Activated naive CD8-positive, alpha-beta T cell treated with anti-CD3 and anti-CD28 coated beads for 36 hours (primary cell): ENCODE measurements at regions not wholly inside any gene's neighbourhood (a gene's known extent, or its start where the extent isn't known, plus 50 kb on each side); places are given as distances from the start of the nearest gene placed in this dataset.

Experiments
- DNase-seq: peaks from one replicate; pipeline ENCODE4 v3.0.0; 2021
- H3K27ac Mint-ChIP-seq: one replicate; pipeline ENCODE4 v1.8.0; 2022; ENCODE audit warnings: mild to moderate bottlenecking, moderate library complexity, mixed read lengths
- H3K27me3 Mint-ChIP-seq: one replicate; pipeline ENCODE4 v1.8.0; 2022; ENCODE audit warnings: mild to moderate bottlenecking, mixed read lengths
- H3K36me3 Mint-ChIP-seq: one replicate; pipeline ENCODE4 v1.8.0; 2021; ENCODE audit warnings: mild to moderate bottlenecking, mixed read lengths
- H3K4me1 Mint-ChIP-seq: one replicate; pipeline ENCODE4 v1.8.0; 2021; ENCODE audit warnings: mixed read lengths
- H3K4me3 Mint-ChIP-seq: one replicate; pipeline ENCODE4 v1.8.0; 2022; ENCODE audit warnings: mild to moderate bottlenecking, moderate library complexity, mixed read lengths
- H3K9me3 Mint-ChIP-seq: one replicate; pipeline ENCODE4 v1.8.0; 2022; ENCODE audit warnings: mixed read lengths

DNA sequence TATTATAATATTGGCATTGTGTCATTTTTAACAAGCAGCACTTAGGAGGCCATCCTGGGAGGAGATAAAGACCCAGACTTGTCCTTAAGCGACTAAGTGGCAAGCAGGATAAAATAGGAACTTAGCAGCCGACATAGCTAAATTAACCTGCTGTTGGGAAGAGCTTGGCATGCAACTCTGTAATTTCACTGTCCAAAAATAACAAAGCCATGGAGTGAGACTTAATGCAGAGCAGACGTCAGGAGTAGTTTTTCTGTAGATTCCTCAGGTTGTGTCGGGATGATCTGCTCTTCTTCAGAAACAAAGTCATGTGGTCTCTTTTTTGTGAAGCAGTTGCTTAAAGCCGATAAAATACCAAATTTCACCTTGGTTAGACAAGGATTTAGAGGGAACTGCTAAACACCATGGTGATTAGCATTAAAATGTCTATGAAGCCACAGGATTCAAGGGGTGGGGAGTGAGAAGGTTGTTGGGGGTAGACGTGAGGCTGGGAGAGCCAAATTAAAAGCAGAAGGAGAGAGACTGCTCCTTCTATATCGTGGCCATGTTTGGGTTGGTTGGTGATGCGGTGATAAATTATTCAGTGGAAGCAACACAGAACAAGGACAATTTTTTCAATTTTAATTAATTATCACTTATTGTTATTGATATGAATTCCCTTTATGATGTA is 303.0 kb downstream of the CSNK1G3 start:
- Mint-ChIP-seq H3K9me3 (no peaks in the 10 kb centered on the region), H3K4me3 (no peak overlapping the region), H3K27me3 (no peaks in the 10 kb centered on the region), H3K36me3 (no peaks in the 10 kb centered on the region), H3K4me1 (no peaks in the 10 kb centered on the region), H3K27ac (no peak overlapping the region)
- DNase-seq: no peak

DNA sequence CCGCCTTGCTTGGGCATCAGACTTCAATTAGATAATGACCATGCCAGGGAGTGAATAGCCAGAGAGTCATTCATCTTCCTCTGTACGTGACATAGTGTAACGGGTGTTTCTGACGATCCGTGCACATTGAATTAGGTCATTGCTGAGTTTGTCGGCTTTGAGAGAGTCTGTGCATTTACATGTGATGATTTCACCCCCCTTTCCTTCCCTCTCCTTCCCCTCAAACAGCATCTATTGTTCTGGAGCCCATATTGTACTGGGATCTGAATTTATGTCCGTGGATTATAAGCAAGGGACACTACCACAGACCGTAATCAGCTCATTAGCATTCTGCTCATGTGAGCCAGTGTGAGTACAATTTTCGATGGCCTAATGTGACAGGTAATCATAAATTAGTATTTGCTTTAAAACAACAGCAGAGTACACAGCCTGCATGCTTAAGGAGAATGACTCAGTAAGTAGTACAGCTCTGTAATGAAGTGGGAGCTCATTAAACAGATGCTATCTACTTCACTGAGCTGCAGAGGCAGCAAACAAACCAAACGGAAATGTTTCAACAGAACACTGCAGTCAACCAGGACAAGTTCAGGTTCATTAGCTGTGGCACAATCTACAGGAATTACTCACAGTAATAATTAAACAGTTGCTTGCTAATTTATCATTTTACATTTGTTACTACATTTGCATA is 302.1 kb downstream of the CSNK1G3 start:
- Mint-ChIP-seq H3K4me1 (no peaks in the 10 kb centered on the region), H3K9me3 (no peaks in the 10 kb centered on the region), H3K27me3 (no peaks in the 10 kb centered on the region), H3K36me3 (no peaks in the 10 kb centered on the region), H3K27ac (no peak overlapping the region), H3K4me3 (no peak overlapping the region)
- no peak for DNase-seq

DNA sequence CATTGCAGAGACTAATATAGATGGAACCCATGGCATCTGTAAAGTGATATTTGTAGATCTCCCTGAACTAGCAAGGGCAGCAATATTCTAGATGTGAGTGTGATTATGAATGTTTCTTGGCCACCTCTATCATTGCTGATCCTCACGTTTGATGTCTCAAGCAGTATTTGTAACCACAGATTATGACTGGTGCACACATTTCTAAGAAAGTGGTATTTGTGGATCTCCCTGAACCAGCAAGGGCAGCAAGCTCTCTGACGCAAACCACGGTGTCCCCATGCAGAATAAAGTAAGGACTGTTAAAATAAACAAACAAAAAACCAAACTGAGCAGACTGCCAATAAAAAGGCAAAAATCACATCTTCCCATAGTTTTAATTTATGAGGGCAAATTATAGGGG is 301.3 kb downstream of the CSNK1G3 start:
- Mint-ChIP-seq H3K4me1 (no peaks in the 10 kb centered on the region), H3K36me3 (no peaks in the 10 kb centered on the region), H3K9me3 (no peaks in the 10 kb centered on the region), H3K27ac (no peak overlapping the region), H3K4me3 (no peak overlapping the region), H3K27me3 (no peaks in the 10 kb centered on the region)
- no peak for DNase-seq

DNA sequence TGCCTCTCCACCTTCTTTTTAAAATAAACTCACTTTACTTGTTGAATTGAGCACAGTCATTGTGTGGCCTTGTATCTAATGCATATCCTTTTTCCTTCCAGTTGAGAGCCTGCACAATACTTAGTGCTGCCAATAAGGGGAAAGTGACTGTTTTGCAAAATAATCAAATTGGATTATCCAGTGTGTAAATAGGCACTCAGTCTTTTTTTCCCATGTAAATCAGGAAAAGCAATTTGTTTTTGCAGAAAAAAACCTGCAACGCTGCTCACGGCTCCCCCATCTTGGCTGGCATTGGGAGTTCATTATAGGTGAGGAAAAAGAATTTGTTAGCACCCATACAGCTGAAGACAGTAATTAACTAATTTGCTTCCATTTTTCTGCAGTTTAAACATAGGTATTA is 299.9 kb downstream of the CSNK1G3 start:
- no peak for DNase-seq
- Mint-ChIP-seq H3K36me3 (no peaks in the 10 kb centered on the region), H3K27ac (no peak overlapping the region), H3K4me3 (no peak overlapping the region), H3K9me3 (no peaks in the 10 kb centered on the region), H3K27me3 (no peaks in the 10 kb centered on the region), H3K4me1 (no peaks in the 10 kb centered on the region)

DNA sequence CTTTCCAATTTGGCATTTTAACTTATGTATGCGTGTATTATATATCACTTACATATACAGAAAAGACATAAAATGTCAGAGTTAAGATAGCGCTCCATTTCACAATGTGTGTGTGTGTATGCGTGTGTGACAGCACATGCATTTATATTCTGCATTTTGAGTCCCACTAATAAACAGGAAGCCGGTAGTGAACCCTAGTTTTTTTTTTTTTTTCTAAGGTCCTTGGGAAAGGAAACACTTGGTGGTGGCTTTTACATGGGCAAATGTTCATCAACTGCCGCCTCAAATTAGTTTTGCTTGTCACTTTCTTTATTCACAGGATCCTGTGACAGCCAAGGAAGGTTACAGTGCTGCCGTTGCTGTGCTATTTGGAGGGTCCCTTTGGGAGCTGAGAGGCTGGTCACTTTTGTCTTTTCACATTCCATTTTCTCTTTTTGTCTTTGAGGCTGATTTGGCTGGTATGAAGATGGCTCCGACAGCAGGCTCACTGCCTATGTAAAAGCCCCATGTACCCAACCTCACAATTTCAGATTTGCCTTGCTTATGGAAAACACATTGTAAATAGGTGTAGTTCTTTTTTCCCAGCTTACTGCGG is 298.9 kb downstream of the CSNK1G3 start:
- no peak for DNase-seq
- Mint-ChIP-seq H3K9me3 (no peaks in the 10 kb centered on the region), H3K36me3 (no peaks in the 10 kb centered on the region), H3K4me3 (no peak overlapping the region), H3K4me1 (no peaks in the 10 kb centered on the region), H3K27me3 (no peaks in the 10 kb centered on the region), H3K27ac (no peak overlapping the region)

DNA sequence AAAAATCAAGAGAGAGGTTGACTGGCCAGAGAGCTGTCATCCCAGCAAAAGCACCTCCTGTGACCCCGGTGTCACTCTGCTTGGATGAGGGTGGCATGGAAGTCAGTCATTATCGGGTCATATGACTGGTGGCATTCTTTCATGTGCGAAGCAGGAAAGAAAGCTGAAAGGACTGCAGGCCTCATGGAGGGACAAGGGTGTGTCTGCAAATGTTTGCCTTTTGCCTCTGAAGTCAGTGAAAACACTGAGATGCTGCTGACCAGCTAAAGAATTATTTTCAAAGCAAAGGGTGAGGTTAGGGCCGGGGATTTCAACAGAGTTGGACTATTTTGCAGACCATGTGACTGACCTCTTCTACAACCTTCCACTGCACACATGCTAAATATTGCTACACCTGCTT is 298.3 kb downstream of the CSNK1G3 start:
- no peak overlapping the region for H3K4me3 Mint-ChIP-seq
- no peaks in the 10 kb centered on the region for H3K27me3 Mint-ChIP-seq
- H3K4me1 Mint-ChIP-seq: no peaks in the 10 kb centered on the region
- H3K9me3 Mint-ChIP-seq: no peaks in the 10 kb centered on the region
- DNase-seq: no peak
- no peak overlapping the region for H3K27ac Mint-ChIP-seq
- H3K36me3 Mint-ChIP-seq: no peaks in the 10 kb centered on the region

DNA sequence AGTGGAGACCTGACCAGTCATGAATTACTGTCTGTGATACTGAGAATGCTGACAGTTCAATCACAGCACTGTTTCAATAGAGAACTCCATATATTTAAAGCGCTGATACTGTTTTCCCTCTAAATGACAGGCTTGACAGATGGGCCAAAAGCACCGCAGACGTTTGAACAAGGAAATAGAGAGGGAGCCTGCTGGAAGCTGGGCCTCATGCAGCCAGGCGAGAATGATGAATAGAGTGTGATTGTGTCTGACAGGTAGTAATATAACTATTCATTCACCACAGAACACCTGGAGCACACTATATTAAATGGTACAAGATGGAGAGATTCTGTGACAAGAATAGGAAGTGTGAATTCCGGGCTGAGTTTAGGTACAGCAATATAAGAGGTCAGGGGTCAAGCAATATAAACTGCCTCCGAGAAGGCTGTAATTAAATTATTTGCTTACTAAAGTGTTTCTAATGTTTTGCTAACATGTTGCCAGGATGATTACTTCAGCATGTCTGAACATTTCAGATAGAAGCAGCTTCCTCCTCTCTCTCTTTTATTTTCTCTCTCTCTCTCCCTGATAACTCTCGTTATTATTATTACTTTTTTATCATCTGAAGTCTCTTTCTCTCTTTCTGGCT is 297.7 kb downstream of the CSNK1G3 start:
- Mint-ChIP-seq H3K4me3 (no peak overlapping the region), H3K9me3 (no peaks in the 10 kb centered on the region)

DNA sequence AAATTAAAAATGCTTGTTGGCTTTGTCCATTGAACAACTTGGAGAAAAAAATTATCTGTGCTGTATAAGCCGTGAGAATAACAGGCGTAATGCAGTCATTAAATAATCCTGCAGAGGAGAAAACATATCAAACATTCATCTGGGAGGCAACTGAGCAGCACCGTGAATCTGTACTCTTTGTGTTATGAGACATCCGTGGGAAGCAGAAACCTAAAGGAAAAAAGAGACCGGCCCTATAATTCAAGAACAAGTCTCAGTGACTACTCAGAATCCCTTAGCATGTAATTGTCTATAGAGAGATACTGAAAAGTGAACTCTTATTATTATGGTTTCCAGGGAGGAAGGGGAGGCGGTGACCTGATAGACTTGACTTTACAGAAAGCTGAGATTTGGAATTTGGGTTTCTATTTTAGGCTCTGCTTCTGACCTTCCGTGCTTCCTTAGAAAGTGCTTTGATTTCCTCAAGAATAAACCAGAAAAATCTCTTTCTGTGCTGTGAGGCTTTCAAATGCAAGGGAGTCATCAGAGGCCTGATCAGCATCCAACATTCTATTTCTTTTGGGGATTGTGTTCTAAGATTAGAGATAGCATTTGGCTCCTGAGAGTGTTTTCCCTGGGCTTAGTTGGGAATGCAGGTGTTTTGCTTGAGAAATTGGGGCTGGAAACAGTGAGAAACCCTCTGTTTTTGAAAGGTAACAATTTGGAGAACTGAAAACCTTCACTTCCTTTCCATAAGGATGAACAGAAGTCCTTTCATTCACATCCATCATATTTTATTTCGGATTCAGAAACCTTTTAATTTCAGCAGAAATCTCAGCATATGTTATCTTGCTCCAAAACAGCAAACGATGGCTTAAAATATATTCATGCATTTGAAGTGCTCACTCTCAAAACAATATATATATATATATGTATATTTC is 296.7 kb downstream of the CSNK1G3 start:
- H3K36me3 Mint-ChIP-seq: no peaks in the 10 kb centered on the region
- DNase-seq: no peak
- no peak overlapping the region for H3K27ac Mint-ChIP-seq
- H3K4me1 Mint-ChIP-seq: no peaks in the 10 kb centered on the region
- H3K4me3 Mint-ChIP-seq: no peak overlapping the region
- H3K9me3 Mint-ChIP-seq: no peaks in the 10 kb centered on the region
- no peaks in the 10 kb centered on the region for H3K27me3 Mint-ChIP-seq

More for the DNA sequence above, 297.7 kb downstream of the CSNK1G3 start:
- no peak for DNase-seq
- Mint-ChIP-seq H3K27ac (no peak overlapping the region), H3K36me3 (no peaks in the 10 kb centered on the region), H3K27me3 (no peaks in the 10 kb centered on the region), H3K4me1 (no peaks in the 10 kb centered on the region)

DNA sequence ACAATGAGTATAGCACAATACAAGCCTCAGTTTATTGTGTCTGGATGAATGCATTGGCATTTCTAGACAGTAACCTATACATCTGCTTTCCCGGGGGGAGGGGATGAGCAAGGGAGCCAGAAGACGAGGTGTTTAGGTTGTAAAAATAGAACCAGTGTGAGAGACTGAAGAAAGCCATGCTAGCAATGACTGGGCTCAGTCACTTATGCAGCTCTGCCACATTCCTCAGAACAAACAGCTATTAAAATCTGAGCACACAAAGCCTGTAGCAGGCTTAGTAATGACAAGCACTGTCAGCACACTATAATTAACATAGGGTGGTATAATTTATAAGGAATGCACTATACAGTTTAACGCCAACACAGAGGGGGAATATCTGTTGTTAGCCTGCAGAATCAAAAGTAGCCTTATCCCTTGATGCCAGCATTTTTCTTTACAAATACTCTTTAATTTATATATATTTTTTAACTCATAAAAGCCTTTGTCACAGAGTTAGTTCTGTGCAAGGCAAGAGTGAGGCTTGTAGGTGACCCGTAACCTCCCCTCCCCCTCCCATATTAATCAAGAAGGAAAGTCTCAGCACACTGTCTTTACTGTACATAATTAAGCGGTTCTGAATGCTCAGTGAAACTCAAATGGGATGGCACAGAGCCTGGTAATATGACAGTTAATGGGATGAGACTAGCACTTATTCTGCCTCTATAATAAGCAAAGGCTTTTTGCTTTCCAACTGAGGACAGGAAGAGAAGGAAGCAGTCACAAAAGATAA is 295.4 kb downstream of the CSNK1G3 start:
- H3K4me3 Mint-ChIP-seq: no peak overlapping the region
- no peaks in the 10 kb centered on the region for H3K27me3 Mint-ChIP-seq
- DNase-seq: no peak
- no peak overlapping the region for H3K27ac Mint-ChIP-seq
- H3K4me1 Mint-ChIP-seq: no peaks in the 10 kb centered on the region
- H3K9me3 Mint-ChIP-seq: no peaks in the 10 kb centered on the region
- no peaks in the 10 kb centered on the region for H3K36me3 Mint-ChIP-seq

DNA sequence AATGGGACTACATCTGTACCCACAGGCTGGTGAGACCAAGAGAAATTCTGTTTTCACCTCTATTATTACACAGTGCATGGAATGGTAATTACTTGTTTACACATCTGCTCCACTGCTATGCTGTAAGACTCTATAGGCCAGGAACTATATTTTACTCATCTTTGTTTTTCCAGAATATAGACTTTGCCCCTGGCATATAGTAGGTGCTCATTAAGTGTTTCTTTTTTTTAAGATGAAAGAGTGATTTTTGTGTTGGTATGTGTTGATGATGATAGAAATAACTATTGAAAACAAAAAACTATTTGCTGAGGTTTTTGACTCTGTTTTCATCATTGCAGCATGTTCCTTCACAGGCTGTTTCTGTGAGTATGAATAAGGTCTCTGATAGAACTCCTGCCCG is 294.7 kb downstream of the CSNK1G3 start:
- Mint-ChIP-seq H3K4me3 (no peak overlapping the region), H3K4me1 (no peaks in the 10 kb centered on the region), H3K9me3 (no peaks in the 10 kb centered on the region), H3K36me3 (no peaks in the 10 kb centered on the region), H3K27me3 (no peaks in the 10 kb centered on the region), H3K27ac (no peak overlapping the region)
- no peak for DNase-seq

DNA sequence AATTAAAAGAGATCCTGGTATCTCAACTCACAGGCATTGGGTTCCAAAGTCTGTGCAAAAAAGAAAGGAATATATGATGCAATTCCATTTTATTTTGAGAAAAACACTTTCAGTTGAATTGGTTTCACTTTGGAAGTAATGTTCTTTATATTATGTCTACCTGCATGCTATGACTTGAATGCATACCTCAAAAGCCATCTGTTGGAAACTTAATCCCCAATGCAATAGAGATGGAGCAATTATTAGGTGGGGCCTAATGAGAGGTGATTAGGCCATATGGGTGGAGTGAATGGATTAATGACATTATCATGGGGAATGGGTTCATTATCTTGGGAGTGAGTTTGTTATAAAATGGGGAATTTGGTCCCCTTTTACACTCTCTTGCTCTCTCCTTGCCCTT is 293.3 kb downstream of the CSNK1G3 start:
- DNase-seq: no peak
- Mint-ChIP-seq H3K9me3 (no peaks in the 10 kb centered on the region), H3K27ac (no peak overlapping the region)

DNA sequence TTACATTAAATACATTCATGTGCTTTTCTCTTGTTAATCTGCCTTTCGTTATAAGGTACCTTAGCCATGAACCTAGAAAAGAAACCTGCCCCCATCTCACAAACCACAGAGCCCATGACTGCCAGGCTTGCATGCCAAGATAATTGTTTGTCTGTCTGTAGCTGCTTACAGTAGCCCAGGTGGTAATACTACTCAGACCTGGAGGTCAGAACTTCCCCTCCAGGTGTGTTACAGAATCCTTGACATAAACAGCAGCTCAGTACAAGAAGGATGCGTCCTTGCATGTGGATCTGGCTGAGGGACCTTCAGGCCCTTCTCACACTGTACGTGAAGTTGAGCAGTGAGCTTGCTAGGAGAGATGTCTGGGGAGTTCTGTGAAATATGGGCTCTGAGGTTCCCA is 291.4 kb downstream of the CSNK1G3 start:
- DNase-seq: no peak
- Mint-ChIP-seq H3K27me3 (no peaks in the 10 kb centered on the region), H3K9me3 (no peaks in the 10 kb centered on the region), H3K27ac (no peak overlapping the region), H3K4me3 (no peak overlapping the region), H3K36me3 (no peaks in the 10 kb centered on the region), H3K4me1 (no peaks in the 10 kb centered on the region)

More for the DNA sequence above, 293.3 kb downstream of the CSNK1G3 start:
- H3K36me3 Mint-ChIP-seq: no peaks in the 10 kb centered on the region
- no peaks in the 10 kb centered on the region for H3K4me1 Mint-ChIP-seq
- no peaks in the 10 kb centered on the region for H3K27me3 Mint-ChIP-seq
- no peak overlapping the region for H3K4me3 Mint-ChIP-seq

DNA sequence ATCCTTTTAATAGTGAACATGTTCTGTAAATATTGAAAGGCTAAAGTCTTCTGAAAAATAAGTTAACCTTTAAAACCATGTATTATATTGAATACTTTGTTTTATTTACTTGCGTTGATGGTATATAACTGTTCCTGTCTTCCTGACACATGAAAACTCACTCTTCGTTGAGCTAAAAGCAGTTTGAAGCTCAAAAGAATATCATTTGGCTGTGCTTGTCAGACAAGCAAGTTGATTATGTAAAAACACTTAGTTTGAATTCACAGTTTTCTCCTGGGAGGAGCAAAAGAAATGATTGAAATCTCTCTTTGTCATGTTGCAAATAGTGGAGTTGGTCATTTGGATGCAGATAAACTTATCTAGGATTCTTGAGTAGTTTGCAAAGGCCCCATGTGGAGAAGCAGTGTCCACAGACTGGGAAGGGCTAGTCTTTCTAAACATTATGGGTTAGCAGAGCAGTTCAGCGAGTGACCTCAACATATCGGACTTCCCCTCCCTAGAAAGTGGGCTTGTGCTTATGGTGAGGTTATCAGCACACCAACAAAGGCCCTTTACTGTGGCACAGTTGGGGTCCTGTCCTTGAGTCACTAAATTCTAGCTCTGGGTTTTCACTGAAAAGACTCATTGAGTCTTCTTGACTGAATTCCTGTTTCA is 290.4 kb downstream of the CSNK1G3 start:
- DNase-seq: no peak
- H3K4me3 Mint-ChIP-seq: no peak overlapping the region
- no peaks in the 10 kb centered on the region for H3K27me3 Mint-ChIP-seq
- no peaks in the 10 kb centered on the region for H3K9me3 Mint-ChIP-seq
- H3K4me1 Mint-ChIP-seq: no peaks in the 10 kb centered on the region
- no peak overlapping the region for H3K27ac Mint-ChIP-seq
- no peaks in the 10 kb centered on the region for H3K36me3 Mint-ChIP-seq

DNA sequence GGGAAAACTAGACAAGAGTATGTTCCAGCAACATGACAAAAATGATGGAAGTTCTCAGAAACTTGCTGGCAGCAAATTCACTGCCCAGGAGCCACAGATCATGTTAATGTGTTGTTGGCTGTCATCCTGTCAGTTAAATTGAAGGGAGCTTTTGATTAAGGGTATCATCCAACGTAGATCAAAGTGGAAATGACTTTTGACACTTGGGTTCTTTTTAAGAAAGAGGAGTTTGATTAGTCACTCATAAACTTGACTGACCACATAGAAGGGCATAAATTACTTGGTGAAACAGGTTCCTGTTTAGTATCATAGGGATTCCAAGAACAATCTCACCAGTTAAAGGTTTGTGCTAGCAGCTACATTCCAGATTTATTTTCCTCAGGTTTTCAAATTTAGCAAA is 288.7 kb downstream of the CSNK1G3 start:
- Mint-ChIP-seq H3K4me1 (no peaks in the 10 kb centered on the region), H3K36me3 (no peaks in the 10 kb centered on the region), H3K27ac (no peak overlapping the region), H3K27me3 (peaks cover 2% of the 10 kb centered on the region), H3K9me3 (peaks cover 1% of the 10 kb centered on the region), H3K4me3 (no peak overlapping the region)
- no peak for DNase-seq
